ENCODE measurements at regions not wholly inside any gene's neighbourhood (a gene's known extent, or its start where the extent isn't known, plus 50 kb on each side); places are given as distances from the start of the nearest gene placed in this dataset.

GRCh38 chr1:34396042-34396441 is 219.3 kb downstream of the C1orf94 start:
- H3K27me3 ChIP-seq (ENCODE audit: insufficient read depth, poor library complexity, severe bottlenecking) = no peaks in the 10 kb centered on the region
- ATAC-seq (ENCODE audit: low read depth) (no peak), DNase-seq (ENCODE audit: low spot score) (no peak)
- H3K36me3 ChIP-seq (ENCODE audit: low read depth) = no peaks in the 10 kb centered on the region
- H3K9me3 ChIP-seq (ENCODE audit: severe bottlenecking) = no peaks in the 10 kb centered on the region
- no peak overlapping the region for H3K27ac ChIP-seq (ENCODE audit: poor library complexity, severe bottlenecking)
- TF ChIP-seq CTCF (IDR thresholded peaks at IDR 0.05; ENCODE audit: poor library complexity, severe bottlenecking) = no peak
- H3K4me3 ChIP-seq (ENCODE audit: severe bottlenecking) = no peak overlapping the region
- H3K4me1 ChIP-seq (ENCODE audit: insufficient read depth, poor library complexity, severe bottlenecking) = no peaks in the 10 kb centered on the region

- no peak for TF ChIP-seq CTCF (IDR thresholded peaks at IDR 0.05; ENCODE audit: poor library complexity, severe bottlenecking)
- Histone ChIP-seq H3K27ac (ENCODE audit: poor library complexity, severe bottlenecking) (no peak overlapping the region), H3K9me3 (ENCODE audit: severe bottlenecking) (no peaks in the 10 kb centered on the region), H3K4me3 (ENCODE audit: severe bottlenecking) (no peak overlapping the region), H3K36me3 (ENCODE audit: low read depth) (no peaks in the 10 kb centered on the region), H3K27me3 (ENCODE audit: insufficient read depth, poor library complexity, severe bottlenecking) (no peaks in the 10 kb centered on the region), H3K4me1 (ENCODE audit: insufficient read depth, poor library complexity, severe bottlenecking) (no peaks in the 10 kb centered on the region)
- DNase-seq (ENCODE audit: low spot score) (no peak), ATAC-seq (ENCODE audit: low read depth) (no peak)
Measured at GRCh38 chr1:34398241-34398915, 221.7 kb downstream of the C1orf94 start.

GRCh38 chr1:34398916-34399275 is 222.2 kb downstream of the C1orf94 start:
- no peak for TF ChIP-seq CTCF (IDR thresholded peaks at IDR 0.05; ENCODE audit: poor library complexity, severe bottlenecking)
- H3K4me3 ChIP-seq (ENCODE audit: severe bottlenecking) = no peak overlapping the region
- H3K36me3 ChIP-seq (ENCODE audit: low read depth) = no peaks in the 10 kb centered on the region
- no peak for ATAC-seq (ENCODE audit: low read depth)
- H3K9me3 ChIP-seq (ENCODE audit: severe bottlenecking) = no peaks in the 10 kb centered on the region
- H3K4me1 ChIP-seq (ENCODE audit: insufficient read depth, poor library complexity, severe bottlenecking) = no peaks in the 10 kb centered on the region
- DNase-seq (ENCODE audit: low spot score) = no peak
- H3K27ac ChIP-seq (ENCODE audit: poor library complexity, severe bottlenecking) = no peak overlapping the region
- H3K27me3 ChIP-seq (ENCODE audit: insufficient read depth, poor library complexity, severe bottlenecking) = no peaks in the 10 kb centered on the region

- no peak for ATAC-seq (ENCODE audit: low read depth)
- Histone ChIP-seq H3K27ac (ENCODE audit: poor library complexity, severe bottlenecking) (no peak overlapping the region), H3K36me3 (ENCODE audit: low read depth) (no peaks in the 10 kb centered on the region), H3K4me3 (ENCODE audit: severe bottlenecking) (no peak overlapping the region), H3K27me3 (ENCODE audit: insufficient read depth, poor library complexity, severe bottlenecking) (no peaks in the 10 kb centered on the region), H3K4me1 (ENCODE audit: insufficient read depth, poor library complexity, severe bottlenecking) (no peaks in the 10 kb centered on the region), H3K9me3 (ENCODE audit: severe bottlenecking) (no peaks in the 10 kb centered on the region)
- DNase-seq (ENCODE audit: low spot score) = no peak
- TF ChIP-seq CTCF (IDR thresholded peaks at IDR 0.05; ENCODE audit: poor library complexity, severe bottlenecking) = no peak
Measured at GRCh38 chr1:34400675-34401074, 224.0 kb downstream of the C1orf94 start.

- H3K27me3 ChIP-seq (ENCODE audit: insufficient read depth, poor library complexity, severe bottlenecking) = no peaks in the 10 kb centered on the region
- ATAC-seq (ENCODE audit: low read depth) = no peak
Measured at GRCh38 chr1:34403156-34403555, 226.4 kb downstream of the C1orf94 start.

More at GRCh38 chr1:34403156-34403555, 226.4 kb downstream of the C1orf94 start:
- no peak for TF ChIP-seq CTCF (IDR thresholded peaks at IDR 0.05; ENCODE audit: poor library complexity, severe bottlenecking)
- Histone ChIP-seq H3K9me3 (ENCODE audit: severe bottlenecking) (no peaks in the 10 kb centered on the region), H3K36me3 (ENCODE audit: low read depth) (no peaks in the 10 kb centered on the region), H3K4me1 (ENCODE audit: insufficient read depth, poor library complexity, severe bottlenecking) (no peaks in the 10 kb centered on the region), H3K27ac (ENCODE audit: poor library complexity, severe bottlenecking) (no peak overlapping the region), H3K4me3 (ENCODE audit: severe bottlenecking) (no peak overlapping the region)
- no peak for DNase-seq (ENCODE audit: low spot score)
